Urinary bladder (tissue), 3 donors: ENCODE measurements at regions not wholly inside any gene's neighbourhood (a gene's known extent, or its start where the extent isn't known, plus 50 kb on each side); places are given as distances from the start of the nearest gene placed in this dataset.

Source experiments
- DNase-seq: peaks from one replicate; pipeline ENCODE4 v3.0.0-alpha.2; 2015; ENCODE audit errors: extremely low spot score
- H3K27ac ChIP-seq: one replicate; pipeline ENCODE4 v1.5.1; 2013; ENCODE audit warnings: low read depth, mild to moderate bottlenecking, moderate library complexity
- H3K36me3 ChIP-seq: one replicate; pipeline ENCODE4 v1.6.1; 2013; ENCODE audit warnings: mild to moderate bottlenecking, moderate library complexity; ENCODE audit not compliant: insufficient read depth
- H3K4me1 ChIP-seq: one replicate; pipeline ENCODE4 v1.6.1; 2013; ENCODE audit warnings: mild to moderate bottlenecking, moderate library complexity; ENCODE audit not compliant: insufficient read depth
- H3K4me3 ChIP-seq: one replicate; pipeline ENCODE4 v1.5.1; 2013; ENCODE audit warnings: low read depth, low read length
- WGBS: extraction: QIAGEN DNeasy Blood & Tissue Kit; methylation state at CpG from one replicate; pipeline ENCODE4 v1.1.7; 2013; 5-methylcytosine and 5-hydroxymethylcytosine counted together
- donor health status: healthy with polysubstance abuse.
- donor health status: healthy.

DNA sequence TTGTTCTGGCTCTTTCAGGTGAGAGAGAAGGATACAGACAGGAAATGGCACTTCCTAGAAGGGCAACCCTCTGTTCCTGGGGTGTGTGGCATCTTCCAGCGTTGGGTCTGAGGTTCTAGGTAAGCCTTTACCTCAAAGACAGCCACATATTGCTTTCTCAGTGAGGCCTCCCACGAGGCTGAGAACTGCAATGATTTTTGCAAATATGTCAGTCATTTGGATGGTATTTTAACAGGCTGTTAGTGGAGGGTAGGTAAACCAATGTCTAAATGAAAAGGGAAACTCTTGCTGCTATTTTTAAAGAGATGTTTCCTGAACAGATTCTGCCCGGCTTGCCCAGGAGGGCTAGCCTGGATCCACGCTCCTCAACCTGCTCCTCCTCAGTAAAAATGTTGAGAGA, 240.3 kb upstream of the KLF6 start:
- H3K27ac ChIP-seq, result no peak overlapping the region
- 78% methylated on average over 4 of the region's 4 CpGs for WGBS
- no peak overlapping the region for H3K4me3 ChIP-seq
- H3K4me1 ChIP-seq, result no peaks in the 10 kb centered on the region
- no peak for DNase-seq
- no peaks in the 10 kb centered on the region for H3K36me3 ChIP-seq

DNA sequence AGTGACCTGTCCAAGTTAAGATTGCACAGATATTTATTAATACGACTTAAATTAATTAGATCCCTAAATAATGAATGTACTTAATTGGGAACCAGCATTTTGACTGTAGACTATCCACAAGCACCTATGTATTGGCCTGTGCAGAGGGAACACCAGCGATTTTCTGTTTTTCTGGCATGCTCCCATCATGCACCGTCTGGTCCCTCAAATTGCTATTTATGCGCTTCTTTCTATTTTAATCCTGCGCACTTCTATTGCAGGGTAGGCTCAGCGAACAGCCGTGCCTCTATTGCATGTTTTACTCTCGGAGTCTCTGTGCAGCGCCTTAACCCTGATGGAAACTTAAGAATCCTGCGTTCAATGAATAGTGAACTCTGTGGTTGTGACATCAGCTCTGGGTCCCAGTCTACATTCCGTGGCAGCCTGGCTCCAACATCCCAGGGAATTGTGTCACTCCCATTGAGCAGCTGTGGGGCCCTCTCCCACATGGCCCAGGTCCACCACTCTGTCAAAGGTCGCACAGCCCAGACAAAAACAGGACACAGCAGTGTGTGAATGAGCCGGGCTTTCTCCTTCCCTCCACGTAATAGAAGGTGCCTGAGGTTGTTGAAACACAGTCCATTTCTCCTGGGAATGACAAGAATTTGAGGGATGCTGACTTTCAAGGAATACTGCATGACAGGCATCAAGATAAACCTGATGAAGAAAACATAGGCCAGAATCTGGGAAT, 239.7 kb upstream of the KLF6 start:
- no peaks in the 10 kb centered on the region for H3K36me3 ChIP-seq
- no peaks in the 10 kb centered on the region for H3K4me1 ChIP-seq
- 90% methylated on average over 14 of the region's 14 CpGs for WGBS
- H3K27ac ChIP-seq, result no peak overlapping the region
- no peak for DNase-seq
- H3K4me3 ChIP-seq, result no peak overlapping the region

DNA sequence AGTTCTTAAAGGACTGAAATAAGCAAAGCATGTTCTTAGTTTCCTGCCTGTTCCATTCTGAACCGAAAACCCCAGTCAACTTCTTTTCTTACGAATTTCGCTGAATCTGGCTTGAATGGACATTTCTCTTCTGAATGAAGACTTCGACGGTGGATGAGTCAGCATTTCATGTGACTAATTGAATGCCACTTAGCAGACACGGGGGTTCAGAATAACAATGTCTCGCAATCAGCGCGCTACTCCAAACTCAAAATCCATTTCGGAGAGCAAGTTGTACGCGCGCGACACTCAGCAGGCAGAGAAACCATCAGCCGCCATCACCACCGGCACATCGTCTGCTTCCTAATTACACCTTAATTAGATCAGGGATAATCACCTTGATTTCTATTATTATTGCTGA, 239.0 kb upstream of the KLF6 start:
- Histone ChIP-seq H3K4me3 (no peak overlapping the region), H3K27ac (no peak overlapping the region), H3K4me1 (no peaks in the 10 kb centered on the region), H3K36me3 (no peaks in the 10 kb centered on the region)
- WGBS, result 95% methylated on average over 17 of the region's 17 CpGs
- DNase-seq, result no peak

GRCh38 chr10:4022473-4022872, 237.5 kb upstream of the KLF6 start:
- DNase-seq, result no peak
- no peaks in the 10 kb centered on the region for H3K36me3 ChIP-seq
- WGBS, result 65% methylated on average over 7 of the region's 7 CpGs
- H3K27ac ChIP-seq, result no peak overlapping the region
- no peaks in the 10 kb centered on the region for H3K4me1 ChIP-seq
- H3K4me3 ChIP-seq, result no peak overlapping the region

DNA sequence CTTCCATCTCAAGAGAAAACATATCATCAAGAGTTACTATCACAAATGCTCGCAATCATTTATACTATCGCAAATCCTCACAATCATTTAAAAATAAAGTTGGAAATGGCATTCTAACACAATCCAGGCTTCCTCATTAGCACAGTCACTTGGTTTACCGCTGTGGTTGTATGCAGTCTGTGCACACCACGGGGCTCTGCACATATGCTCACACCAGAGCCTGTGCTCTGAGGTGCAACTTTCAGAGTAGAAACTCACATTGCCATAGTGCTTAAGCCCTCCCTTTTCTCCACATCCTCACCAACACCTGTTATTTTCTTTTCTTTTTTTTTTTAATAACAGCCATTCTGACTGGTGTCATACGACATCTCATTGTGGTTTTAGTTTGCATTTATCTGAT, 235.6 kb upstream of the KLF6 start:
- no peak overlapping the region for H3K27ac ChIP-seq
- 96% methylated on average over 5 of the region's 5 CpGs for WGBS
- H3K4me3 ChIP-seq, result no peak overlapping the region
- DNase-seq, result no peak
- no peaks in the 10 kb centered on the region for H3K36me3 ChIP-seq
- no peaks in the 10 kb centered on the region for H3K4me1 ChIP-seq

DNA sequence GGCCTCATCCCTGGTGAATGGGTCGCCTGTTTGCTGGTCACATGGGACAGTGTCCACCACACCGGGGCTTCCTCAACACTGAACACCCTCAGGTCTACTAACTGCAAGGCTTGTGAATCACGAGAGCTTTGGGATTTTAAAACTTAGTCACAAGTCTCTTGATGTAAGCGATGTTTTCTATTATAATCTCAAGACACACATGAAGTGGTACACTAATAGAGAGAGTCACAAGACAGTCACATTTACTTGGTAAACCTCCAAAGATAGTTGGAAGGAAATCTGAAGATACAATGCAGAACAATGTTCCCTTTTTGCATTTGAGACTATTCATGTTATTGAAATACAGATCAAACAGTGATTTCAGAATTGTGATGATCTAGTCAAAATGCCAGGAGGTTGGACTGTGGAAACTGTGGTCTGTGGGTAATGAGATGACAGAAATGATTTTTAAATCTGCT, 233.1 kb upstream of the KLF6 start:
- H3K36me3 ChIP-seq, result no peaks in the 10 kb centered on the region
- H3K27ac ChIP-seq, result no peak overlapping the region
- no peak overlapping the region for H3K4me3 ChIP-seq
- 85% methylated on average over 4 of the region's 4 CpGs for WGBS
- no peak for DNase-seq
- H3K4me1 ChIP-seq, result no peaks in the 10 kb centered on the region

DNA sequence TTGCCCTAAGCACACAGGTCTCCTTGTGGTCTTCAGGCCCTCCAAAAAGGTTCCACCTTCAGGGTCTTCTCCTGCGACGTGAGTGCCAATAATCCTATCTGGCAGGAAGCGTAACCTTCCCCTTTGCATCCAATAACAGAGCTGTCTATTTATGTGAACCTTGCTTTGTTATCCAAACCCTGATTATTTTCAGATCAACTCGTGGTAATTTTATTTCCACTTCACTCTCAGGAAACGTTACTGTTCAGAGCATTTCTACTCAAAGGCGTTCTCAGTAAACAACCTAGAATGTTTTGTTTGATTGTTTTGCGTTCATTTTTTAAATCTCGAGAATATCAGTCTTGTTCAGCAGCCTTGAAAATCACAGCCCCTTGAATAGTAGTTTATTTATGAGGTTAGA, 232.3 kb upstream of the KLF6 start:
- DNase-seq, result no peak
- H3K27ac ChIP-seq, result no peak overlapping the region
- no peaks in the 10 kb centered on the region for H3K36me3 ChIP-seq
- no peak overlapping the region for H3K4me3 ChIP-seq
- 84% methylated on average over 8 of the region's 8 CpGs for WGBS
- no peaks in the 10 kb centered on the region for H3K4me1 ChIP-seq

DNA sequence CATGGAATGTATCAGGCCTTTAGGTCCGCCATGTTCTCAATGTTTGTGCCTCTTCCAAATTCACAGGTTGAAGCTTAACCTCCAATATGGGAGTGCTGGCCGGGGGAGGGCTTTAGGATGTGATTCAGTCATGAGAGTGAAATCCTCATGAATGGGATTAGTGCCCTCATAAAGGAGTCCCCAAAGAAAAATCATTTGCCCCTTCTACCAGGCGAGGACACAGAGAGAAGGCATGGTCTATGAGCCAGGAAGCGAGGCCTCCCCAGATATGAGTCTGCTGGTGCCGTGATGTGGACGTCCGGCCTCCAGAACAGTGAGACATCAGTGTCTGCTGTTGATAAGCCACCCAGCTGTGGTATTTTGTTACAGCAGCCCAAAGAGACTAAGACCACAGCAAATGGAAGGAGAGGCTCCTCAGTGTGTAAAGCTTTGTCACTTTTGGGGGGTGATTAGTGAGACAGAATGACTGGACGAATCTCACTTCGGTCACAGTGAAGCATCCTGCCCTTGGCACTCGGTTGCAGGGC, 231.3 kb upstream of the KLF6 start:
- no peak for DNase-seq
- Histone ChIP-seq H3K36me3 (no peaks in the 10 kb centered on the region), H3K27ac (no peak overlapping the region), H3K4me3 (no peak overlapping the region), H3K4me1 (no peaks in the 10 kb centered on the region)
- WGBS, result 95% methylated on average over 10 of the region's 10 CpGs

DNA sequence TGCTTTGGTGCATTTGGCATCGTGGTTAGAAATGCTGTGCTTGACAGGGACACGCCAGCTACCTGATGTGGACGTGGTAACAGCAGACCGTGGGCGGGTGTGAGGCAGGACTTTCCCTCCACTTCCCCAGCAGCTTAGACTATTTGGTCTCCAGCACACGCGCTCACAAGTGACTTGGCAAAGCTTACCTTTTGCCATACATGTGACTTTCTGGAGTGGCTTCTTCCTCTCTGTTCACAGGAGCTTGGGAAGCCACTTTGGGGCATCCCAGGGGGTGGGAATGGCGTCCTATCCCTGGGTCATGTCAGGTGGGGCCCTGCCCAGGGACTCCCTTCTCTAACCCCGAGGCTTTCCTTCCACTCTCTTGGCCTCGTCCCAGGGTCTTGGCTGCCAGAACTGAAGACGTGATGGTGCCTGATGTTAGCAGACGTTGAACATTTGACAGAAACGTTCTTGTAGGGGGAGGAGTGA, 228.7 kb upstream of the KLF6 start:
- WGBS, result 51% methylated on average over 13 of the region's 13 CpGs
- H3K4me3 ChIP-seq, result no peak overlapping the region
- no peaks in the 10 kb centered on the region for H3K4me1 ChIP-seq
- H3K27ac ChIP-seq, result no peak overlapping the region
- no peaks in the 10 kb centered on the region for H3K36me3 ChIP-seq
- no peak for DNase-seq

- 85% methylated on average over 2 of the region's 2 CpGs for WGBS
- no peaks in the 10 kb centered on the region for H3K4me1 ChIP-seq
- H3K36me3 ChIP-seq, result no peaks in the 10 kb centered on the region
- no peak overlapping the region for H3K4me3 ChIP-seq
- H3K27ac ChIP-seq, result no peak overlapping the region
- DNase-seq, result no peak
Observed at GRCh38 chr10:4012848-4013247, 227.8 kb upstream of the KLF6 start.

- DNase-seq, result no peak
- H3K4me1 ChIP-seq, result no peaks in the 10 kb centered on the region
- H3K36me3 ChIP-seq, result no peaks in the 10 kb centered on the region
- H3K4me3 ChIP-seq, result no peak overlapping the region
- H3K27ac ChIP-seq, result no peak overlapping the region
- WGBS, result 95% methylated on average over 4 of the region's 4 CpGs
Observed at GRCh38 chr10:4011136-4011812, 226.3 kb upstream of the KLF6 start.

GRCh38 chr10:4008676-4009382, 223.8 kb upstream of the KLF6 start:
- no peak for DNase-seq
- H3K4me1 ChIP-seq, result no peaks in the 10 kb centered on the region
- no peaks in the 10 kb centered on the region for H3K36me3 ChIP-seq
- no peak overlapping the region for H3K4me3 ChIP-seq
- 90% methylated on average over 7 of the region's 7 CpGs for WGBS
- H3K27ac ChIP-seq, result no peak overlapping the region

DNA sequence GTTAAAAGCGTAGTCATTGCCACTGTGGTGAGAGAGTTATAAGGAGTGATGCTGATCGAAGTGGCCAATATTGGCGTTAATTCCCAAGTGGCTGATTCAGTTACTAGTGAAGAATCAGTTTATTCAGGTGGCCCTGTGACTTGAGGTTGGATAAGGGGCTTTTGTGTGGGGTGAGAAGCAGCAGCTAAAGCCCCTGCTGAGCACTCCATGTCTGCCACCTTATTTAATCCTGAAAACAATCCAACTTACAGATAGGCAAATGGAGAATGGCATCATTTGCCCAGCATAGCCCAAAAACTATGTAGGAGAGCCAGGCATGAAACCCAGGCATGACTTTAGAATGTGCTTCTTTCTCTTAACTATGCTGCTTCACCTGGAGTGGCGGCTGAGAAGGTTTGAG, 222.8 kb upstream of the KLF6 start:
- H3K4me1 ChIP-seq, result no peaks in the 10 kb centered on the region
- 83% methylated on average over 4 of the region's 4 CpGs for WGBS
- H3K4me3 ChIP-seq, result no peak overlapping the region
- H3K27ac ChIP-seq, result no peak overlapping the region
- no peak for DNase-seq
- no peaks in the 10 kb centered on the region for H3K36me3 ChIP-seq

DNA sequence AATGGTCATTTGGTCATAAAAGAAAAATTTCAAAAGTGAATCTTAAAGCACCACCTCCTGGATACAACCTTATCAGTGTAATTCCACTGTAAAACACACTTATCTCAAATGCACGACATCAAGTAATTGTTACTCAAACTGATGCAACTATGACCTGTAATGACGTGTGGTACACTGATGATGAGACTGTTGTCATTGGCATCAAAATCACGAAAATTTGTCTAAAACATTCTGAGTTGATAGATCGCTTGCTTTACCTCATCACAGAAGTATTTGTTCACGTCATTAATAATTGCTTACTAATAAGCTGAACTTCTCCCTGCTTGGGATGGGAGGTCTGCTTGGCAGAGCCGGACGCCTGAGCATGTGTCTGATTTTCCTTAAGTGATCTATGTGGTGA, 221.8 kb upstream of the KLF6 start:
- 93% methylated on average over 7 of the region's 7 CpGs for WGBS
- H3K4me3 ChIP-seq, result no peak overlapping the region
- H3K36me3 ChIP-seq, result no peaks in the 10 kb centered on the region
- H3K4me1 ChIP-seq, result no peaks in the 10 kb centered on the region
- DNase-seq, result no peak
- no peak overlapping the region for H3K27ac ChIP-seq
